GM23248 (cell line): ENCODE measurements at regions not wholly inside any gene's neighbourhood (a gene's known extent, or its start where the extent isn't known, plus 50 kb on each side); places are given as distances from the start of the nearest gene placed in this dataset.

Experiments
- EZH2 ChIP-seq: fragments of 200-600 bp; sonication (generic); IDR thresholded peaks from 2 replicates; pipeline ENCODE4 v1.6.1; 2018; ENCODE audit warnings: antibody characterized with exemption, mild to moderate bottlenecking; ENCODE audit not compliant: insufficient read depth, poor library complexity, severe bottlenecking
- EZH2phosphoT487 ChIP-seq: fragments of 200-600 bp; sonication (generic); IDR thresholded peaks from 2 replicates; pipeline ENCODE4 v1.6.1; 2018; ENCODE audit warnings: antibody characterized with exemption, moderate library complexity, mild to moderate bottlenecking, low read depth; ENCODE audit not compliant: insufficient read depth

GRCh38 chr3:99108508-99108907 lies 207.0 kb upstream of the DCBLD2 start:
- no peak for TF ChIP-seq EZH2
- no peak for TF ChIP-seq EZH2phosphoT487
